GM18502 (cell line): ENCODE measurements at regions not wholly inside any gene's neighbourhood (a gene's known extent, or its start where the extent isn't known, plus 50 kb on each side); places are given as distances from the start of the nearest gene placed in this dataset.
A peak's percentile ranks its signal among the peaks of the same experiment; 100 is the strongest.

Experiments used
- ATAC-seq: cut with Tn5 transposase; IDR thresholded peaks from one replicate; pipeline ENCODE4 v1.9.1; 2021; ENCODE audit warnings: mild to moderate bottlenecking; ENCODE audit not compliant: unreplicated experiment, poor library complexity

- ATAC-seq = no peak
These were observed 213.3 kb upstream of the HTR2A start for GRCh38 chr13:47110141-47110540.

- ATAC-seq = peak; percentile 77
These were observed 212.2 kb upstream of the HTR2A start for GRCh38 chr13:47109028-47109427.

GRCh38 chr13:47100214-47100853 is 203.5 kb upstream of the HTR2A start:
- ATAC-seq = peak; percentile 97

- ATAC-seq = peak; percentile 91
These were observed 198.0 kb upstream of the HTR2A start for GRCh38 chr13:47094734-47095434.

GRCh38 chr13:47092202-47092601 is 195.3 kb upstream of the HTR2A start:
- ATAC-seq = no peak

- no peak for ATAC-seq
These were observed 191.0 kb upstream of the HTR2A start for GRCh38 chr13:47087841-47088240.

GRCh38 chr13:47087241-47087640 is 190.4 kb upstream of the HTR2A start:
- no peak for ATAC-seq

- no peak for ATAC-seq
These were observed 188.5 kb upstream of the HTR2A start for GRCh38 chr13:47085346-47085745.

- ATAC-seq = no peak
These were observed 185.0 kb upstream of the HTR2A start for GRCh38 chr13:47081850-47082249.

GRCh38 chr13:47081246-47081645 is 184.4 kb upstream of the HTR2A start:
- ATAC-seq = no peak

GRCh38 chr13:47080621-47081020 is 183.8 kb upstream of the HTR2A start:
- no peak for ATAC-seq

- no peak for ATAC-seq
These were observed 179.6 kb upstream of the HTR2A start for GRCh38 chr13:47076500-47076899.

GRCh38 chr13:47069133-47069532 is 172.3 kb upstream of the HTR2A start:
- ATAC-seq = no peak

GRCh38 chr13:47067306-47067705 is 170.5 kb upstream of the HTR2A start:
- ATAC-seq = no peak

- ATAC-seq = no peak
These were observed 169.4 kb upstream of the HTR2A start for GRCh38 chr13:47066226-47066625.

- no peak for ATAC-seq
These were observed 167.5 kb upstream of the HTR2A start for GRCh38 chr13:47064381-47064780.

GRCh38 chr13:47049276-47049989 is 152.6 kb upstream of the HTR2A start:
- ATAC-seq = no peak

GRCh38 chr13:47046706-47047105 is 149.9 kb upstream of the HTR2A start:
- peak; percentile 65 for ATAC-seq

GRCh38 chr13:47044842-47045241 is 148.0 kb upstream of the HTR2A start:
- ATAC-seq = no peak

GRCh38 chr13:47039106-47039505 is 142.3 kb upstream of the HTR2A start:
- no peak for ATAC-seq

- no peak for ATAC-seq
These were observed 141.3 kb upstream of the HTR2A start for GRCh38 chr13:47038188-47038587.
